Suppressor macrophage treated with lipopolysaccharide for 4 hours (primary cell): ENCODE measurements at regions not wholly inside any gene's neighbourhood (a gene's known extent, or its start where the extent isn't known, plus 50 kb on each side); places are given as distances from the start of the nearest gene placed in this dataset.

Source experiments
- DNase-seq: peaks from one replicate; pipeline ENCODE4 v3.0.0-alpha.2; 2020

DNA sequence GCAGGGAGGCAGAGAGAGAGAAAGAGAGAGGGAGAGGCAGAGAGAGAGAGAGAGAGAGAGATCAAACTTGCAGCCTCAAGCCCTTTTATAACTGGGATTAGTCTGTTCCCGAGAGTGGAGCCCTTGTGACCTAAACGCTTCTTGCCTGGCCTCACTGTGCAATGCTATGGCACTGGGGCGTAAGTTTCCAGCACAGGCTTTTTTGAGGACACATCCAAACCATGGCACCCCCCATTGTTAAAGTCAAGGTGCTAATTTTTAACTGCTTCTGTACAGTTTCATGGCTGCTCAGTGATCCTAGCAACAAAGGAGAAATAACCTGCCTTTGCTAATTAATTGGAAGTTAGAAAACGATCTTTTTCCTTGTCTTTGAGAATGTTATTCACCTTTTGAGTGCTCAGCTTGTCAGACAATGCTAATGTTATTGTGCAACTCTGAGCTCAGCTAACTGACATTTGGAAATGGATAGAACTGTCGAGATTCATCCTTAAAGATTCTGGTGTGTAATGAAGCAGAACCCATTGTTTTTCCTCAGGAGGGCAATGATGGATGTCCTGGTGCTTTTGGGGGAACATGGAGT is 268.4 kb downstream of the GLRX3 start:
- no peak for DNase-seq

DNA sequence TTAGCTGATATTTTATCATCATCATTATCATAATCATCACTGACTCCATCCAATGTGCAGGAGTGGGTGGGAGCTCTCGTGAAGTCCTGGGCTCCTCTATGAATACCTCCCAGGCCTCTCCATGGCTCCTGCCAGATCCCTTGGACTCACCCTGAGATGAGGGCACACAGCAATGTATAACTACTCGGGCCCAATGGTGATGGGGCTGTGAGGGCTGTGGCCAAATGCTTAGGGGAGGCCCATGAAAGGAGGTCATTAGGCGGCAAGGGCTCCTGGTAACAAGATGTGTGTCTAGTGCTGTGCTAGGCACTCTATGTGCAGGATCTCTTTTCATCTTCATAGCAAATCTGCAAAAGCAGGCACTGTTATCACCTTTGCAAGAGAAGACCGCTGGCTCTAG is 270.9 kb downstream of the GLRX3 start:
- no peak for DNase-seq

DNA sequence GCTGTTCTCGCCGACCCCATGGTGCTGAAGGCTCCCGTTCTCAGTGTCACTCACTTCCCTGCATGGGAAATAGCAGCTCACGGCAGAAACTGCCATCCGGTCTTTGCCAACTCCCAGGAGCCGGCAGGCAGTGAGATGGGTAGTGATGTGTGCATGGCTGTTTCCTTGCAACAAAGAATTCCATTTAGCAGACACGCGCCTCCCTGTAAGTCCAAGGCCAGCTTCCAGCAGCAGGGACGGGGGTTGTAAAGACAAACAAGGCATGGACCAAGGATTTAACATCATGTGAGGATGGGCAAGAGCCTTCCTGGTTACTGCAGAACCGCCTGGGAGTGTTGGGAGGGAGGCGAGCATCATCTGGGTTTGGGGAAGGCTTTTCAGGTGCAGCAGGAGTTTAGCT is 273.1 kb downstream of the GLRX3 start:
- no peak for DNase-seq

DNA sequence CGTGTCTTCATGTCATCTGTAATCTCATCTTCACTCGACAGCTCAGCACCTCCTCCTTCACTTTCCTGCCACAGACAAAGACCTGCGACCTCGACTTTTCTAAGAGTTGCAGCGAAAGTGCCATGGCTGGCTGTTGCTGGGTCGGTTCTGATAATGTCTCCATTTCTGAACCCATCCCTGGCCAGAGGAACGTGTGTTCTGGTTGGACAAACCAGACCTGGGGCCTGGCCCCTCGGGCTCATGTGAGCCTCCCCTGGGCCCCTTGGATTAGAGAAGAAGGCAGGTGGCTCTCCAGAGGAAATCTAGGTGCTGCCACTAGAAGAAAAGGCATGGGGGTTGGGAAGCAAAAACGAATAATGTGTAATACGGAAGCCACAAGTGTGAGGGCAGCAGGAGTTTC is 273.7 kb downstream of the GLRX3 start:
- no peak for DNase-seq

DNA sequence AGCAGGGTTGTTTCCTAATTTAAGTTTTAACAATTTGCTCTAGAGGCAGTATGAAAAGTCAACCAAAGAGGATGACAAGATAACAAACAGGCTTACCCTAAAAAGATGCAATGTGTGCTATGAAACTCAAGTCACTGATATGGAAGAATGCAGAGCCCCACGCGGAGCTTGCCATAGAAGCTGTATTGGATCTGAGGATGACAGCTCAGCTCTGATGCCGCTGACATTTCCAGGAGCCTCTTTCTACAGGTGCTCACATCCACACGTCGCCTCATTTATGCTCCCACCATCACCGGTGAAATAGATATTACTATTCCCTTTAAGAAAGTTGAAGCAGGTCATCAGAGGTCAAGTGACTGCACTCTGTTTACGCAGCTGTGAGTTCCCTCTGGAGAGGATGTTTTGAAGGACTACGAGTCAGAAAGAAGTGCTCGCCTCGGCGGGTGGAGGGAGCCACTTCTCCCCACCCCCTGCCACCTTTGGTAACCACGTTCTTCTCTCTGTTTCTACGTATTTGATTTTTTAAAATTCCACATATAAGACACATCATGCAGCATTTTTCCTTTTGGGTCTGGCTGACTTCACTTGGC is 275.4 kb downstream of the GLRX3 start:
- DNase-seq, result no peak

DNA sequence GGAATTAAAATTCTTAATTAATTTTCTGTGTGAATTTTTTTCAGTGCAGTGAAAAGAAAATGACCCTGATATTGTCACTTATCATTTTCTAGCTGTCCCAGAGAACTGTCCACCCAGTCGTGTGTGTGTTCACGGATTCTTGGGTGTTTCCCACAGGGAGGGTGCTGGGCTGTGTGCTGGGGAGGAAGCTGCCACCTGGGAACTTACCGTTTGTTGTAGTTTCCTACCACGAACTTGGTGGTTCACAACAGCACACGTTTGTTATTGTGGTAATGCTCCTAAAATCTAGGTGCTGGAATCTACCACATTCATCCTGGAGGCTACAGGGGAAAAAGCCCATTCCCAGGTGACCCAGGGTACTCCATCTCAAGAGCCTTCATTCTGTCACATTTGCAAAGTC is 276.1 kb downstream of the GLRX3 start:
- DNase-seq, result no peak

DNA sequence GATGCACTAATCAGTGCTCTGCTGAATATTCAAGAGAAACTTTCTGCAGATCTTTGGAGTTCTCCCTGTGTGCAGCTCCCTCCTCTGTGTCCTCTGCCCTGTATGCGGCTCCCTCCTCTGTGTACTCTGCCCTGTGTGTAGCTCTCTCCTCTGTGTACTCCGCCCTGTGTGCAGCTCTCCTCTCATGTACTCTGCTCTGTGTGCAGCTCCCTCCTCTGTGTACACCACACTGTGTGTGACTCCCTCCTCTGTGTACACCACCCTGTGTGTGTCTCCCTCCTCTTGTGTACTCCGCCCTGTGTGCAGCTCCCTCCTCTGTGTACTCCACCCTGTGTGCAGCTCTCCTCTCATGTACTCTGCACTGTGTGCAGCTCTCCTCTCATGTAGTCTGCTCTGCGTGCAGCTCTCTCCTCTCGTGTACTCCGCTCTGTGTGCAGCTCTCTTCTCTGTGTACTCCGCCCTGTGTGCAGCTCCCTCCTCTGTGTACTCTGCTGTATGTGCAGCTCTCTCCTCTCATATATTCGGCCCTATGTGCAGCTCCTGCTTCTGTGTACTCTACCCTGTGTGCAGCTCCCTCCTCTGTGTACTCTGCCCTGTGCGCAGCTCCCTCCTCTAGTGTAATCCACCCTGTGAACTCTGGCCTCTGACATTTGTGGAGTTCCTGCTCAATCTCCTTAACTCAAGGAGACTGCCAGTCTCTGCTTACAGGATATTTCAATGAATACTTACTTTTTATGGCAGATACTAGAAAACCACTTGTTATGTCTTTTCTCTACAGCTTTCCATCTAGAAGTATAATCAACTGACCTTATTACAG is 280.4 kb downstream of the GLRX3 start:
- DNase-seq, result no peak

DNA sequence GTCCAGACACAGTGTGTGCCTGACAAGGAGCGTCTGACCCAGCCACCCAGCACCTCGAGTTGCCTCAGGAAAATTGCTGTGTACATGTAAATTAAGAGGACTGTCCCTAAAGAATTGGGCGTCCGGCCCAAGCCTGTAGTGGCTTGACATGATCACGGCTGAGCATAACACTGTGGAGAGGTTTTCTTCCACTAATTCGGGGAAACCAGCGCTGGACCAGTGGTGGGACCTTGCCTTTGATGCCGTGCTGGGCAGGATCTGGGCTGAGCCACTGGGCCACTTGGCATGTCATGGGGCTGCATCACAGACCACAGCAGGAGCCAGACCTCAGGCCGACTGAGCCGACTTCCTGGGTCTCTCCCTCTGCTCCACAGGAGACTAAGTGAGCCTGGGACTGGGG is 282.5 kb downstream of the GLRX3 start:
- no peak for DNase-seq

DNA sequence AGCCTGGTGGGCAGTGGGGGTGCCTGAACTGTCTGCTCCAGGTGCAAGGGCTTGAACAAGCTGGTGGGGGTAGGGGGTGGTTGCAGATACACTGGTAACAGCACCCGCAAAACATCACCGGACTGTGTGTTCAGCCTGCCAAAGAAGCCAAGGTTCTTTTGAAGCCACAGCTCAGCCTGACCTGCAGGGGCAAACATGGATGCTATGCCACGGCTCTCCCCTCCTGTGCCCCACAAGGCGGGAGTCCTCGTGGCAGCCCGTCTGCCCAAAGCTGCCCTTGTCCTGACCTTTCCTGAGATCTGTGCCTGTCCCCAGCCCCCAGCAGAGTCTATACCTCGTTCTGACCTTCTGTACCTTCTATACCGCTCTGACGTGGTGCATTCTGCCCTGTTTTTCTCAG is 285.7 kb downstream of the GLRX3 start:
- no peak for DNase-seq

DNA sequence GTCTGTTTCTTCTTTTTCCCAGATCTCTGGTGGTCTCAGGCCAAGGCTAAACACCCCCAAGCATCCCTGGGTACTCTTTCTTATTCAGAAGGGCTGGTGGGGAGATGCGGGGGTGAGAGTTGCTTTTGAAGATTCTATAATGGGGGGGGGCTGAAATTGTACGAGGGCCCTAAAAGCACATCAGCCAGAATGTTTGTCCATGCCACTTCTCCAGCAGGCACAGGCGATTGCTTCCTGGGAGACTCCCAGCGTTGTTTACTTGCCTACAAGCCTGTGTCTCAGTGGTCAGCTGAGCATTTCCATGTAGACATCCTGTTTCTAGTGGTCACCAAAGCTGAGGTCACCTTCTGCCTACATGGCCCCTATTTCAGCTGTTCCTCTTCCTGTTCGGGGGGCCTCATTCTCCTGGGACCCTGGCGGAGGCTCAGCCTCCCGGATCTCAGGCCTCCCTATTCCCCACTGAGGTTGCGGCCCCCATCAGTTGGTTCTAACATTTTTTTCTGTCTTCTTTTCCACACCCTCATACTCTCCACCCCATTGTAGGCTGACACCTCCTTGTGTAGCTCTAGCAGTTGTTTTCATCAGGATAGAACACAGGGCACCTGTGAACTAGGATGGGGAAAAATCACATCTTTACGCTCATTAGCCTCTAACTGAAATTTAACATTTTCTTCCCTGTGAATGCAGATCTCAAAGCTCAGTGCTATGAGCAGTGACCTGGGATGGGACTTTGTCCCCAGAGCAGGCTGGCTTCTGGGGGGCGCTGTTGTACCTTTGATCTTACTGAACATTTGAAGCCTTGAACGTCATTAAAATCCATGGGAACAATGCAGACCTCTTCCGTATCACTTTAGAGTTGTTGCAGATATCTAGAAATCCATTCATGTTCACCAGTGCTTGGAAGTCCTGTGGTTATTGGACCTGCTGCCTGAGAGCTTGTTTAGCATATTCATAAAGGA is 286.5 kb downstream of the GLRX3 start:
- no peak for DNase-seq

DNA sequence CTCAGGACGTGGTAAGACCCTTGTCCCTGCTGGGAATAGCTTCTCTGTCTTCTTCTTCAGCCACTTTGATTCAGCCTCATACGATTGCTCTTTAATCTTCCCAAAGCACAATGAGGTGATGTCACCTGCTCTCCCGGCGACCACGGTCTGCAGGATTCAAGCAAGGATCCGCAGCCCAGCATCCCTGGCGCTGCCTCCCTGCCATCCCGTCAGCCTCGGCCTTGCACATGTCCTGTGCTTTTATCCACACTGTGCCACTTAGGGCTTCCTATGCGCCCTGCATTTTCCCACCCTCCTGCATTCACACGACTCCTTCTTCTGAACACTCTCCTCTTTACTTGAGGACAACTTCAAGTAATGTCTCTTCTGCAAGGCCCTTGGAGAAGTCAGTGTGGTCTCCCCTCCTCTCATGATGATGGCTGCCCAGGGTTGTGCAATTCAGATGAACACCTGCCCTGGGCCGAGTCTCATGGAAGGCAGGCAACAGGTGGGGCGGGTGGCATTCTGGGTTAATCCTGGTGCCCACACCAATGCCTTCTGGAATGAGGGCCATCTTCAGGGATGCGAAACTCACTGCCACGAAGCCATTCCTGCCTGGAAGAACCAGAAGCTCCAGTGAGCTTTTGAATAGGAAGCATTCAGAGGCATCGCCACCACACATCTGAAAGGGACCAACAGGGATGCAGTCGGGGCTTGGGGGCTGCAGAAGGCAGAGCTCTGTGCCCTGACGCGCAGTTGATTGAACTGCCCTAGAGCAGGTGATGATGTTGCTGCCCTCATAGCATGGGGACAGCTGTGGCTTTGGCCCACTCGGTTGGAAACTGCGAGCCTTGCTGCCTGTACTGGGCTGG is 287.5 kb downstream of the GLRX3 start:
- DNase-seq, result no peak

DNA sequence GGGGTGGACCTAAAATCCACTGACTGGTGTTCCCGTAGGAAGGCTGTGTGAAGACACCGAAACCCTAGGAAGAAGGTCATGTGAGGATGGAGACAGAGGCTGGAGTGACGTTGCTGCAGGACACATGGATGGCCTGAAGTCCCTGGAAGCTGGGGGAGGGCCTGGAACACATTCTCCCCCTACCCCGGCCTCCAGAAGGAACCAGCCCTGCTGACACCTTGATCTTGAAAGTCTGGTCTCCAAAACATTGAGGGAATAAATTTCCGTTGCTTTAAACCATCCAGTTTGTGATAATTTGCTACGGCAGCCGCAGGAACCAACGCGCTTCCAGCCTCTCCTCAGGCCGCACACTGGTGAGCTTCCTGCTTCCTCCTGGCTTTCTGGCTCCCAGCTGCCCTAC is 288.2 kb downstream of the GLRX3 start:
- DNase-seq, result no peak

DNA sequence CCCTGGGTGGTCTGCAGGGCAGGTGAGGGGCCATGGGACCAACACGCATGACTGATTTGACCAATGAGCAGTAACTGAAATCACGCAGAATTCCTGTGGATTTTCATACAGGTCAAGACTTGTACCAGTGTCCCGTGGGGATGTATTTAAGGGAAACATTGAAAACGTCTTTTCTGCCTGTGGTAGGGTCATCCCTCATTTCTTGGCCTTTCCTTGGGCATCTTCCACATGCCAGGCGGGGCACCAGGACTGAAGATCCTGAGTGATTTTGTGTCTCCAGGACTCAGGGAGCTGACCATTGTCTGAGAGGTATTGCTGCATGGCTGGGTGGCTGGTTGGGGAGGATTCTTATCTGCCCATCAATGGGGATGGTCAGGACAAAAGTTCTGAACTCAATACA is 289.0 kb downstream of the GLRX3 start:
- no peak for DNase-seq

DNA sequence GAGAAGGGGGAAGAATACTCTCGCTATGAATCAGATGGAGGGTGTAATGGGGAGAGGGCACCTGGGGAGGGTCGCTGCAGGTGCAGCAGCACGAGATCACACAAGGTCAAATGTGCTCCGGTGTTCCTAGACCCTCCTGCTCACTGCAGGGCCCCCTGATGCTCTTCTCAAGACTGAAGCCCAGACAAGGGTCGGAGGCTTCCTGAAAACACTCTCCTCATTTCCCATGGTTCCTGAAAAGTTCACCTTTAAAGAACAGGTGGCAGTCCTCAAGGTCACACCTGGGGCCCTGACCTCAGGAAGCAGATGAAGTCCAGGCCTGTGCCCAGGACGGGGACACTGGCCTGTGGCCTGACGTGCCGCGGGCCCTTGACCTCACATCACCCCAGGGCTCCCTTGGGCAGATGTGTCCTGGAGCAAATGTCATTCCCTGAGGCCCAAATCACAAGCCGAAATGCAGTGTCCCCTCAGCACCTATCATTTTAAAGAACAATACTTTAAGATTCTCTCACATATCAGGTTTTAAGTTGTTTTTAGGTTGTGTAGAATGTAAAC is 289.8 kb downstream of the GLRX3 start:
- no peak for DNase-seq

DNA sequence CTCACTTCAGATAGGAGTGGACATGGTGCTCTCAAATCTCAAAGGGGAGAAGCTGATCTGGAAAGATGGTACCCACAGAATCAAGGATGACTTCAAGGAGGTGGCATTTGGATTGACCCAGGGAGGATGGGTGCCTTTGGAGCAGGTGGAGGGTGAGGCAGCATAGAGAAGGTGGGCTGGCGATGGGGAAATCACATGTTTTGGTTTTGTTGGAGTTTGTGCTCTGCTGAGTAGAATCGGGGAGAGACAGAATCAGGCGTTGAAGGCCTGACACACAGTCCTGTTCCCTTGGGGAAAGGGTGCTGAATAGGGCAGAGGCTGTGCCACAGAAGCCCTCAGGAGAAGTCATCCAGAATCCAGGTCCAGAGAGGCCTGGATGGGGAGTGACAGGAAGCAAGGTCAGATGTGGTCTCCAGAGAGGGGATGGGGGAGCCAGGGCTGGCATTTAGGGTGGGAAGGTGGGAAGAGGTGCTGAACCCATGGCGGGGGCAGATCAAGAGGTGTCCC is 291.1 kb downstream of the GLRX3 start:
- DNase-seq, result no peak

DNA sequence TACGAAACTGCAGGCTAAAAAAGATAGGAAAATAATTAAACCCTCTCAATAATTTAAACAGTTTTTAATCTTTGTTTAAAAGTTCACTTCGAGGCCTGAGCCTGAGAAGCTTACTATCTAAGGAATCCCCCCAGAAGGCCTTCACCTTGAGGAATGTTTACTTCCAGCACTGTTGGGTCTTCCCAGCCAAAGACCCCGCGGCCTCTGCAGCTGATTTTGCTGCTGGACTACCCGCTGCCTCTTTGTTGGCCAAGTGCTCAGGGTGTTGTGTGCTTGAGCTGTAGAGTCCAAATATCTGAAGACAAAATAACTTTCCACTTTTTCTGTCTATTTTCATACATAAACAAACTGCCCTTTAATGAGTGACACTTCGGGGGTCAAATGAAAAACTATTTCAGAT is 292.7 kb downstream of the GLRX3 start:
- DNase-seq, result no peak

DNA sequence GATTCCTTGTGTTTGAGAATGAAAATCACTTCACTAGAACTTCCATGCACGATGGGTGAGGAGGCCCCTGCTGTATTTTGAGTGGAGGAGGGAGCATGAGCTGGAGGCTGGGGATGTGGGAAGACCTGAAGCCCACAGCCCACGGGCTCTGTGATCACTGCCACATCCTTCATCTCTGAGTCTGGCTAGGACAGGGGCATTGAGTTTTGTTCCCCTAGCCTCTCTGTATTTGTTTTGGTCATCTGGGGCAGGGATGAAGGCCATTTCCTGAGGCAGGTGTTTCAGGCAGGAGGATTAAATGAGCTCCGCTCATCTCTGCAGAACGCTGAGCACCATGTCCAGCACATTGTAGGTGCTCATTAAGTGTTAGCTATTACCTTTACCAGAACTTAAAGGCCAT is 293.6 kb downstream of the GLRX3 start:
- no peak for DNase-seq

DNA sequence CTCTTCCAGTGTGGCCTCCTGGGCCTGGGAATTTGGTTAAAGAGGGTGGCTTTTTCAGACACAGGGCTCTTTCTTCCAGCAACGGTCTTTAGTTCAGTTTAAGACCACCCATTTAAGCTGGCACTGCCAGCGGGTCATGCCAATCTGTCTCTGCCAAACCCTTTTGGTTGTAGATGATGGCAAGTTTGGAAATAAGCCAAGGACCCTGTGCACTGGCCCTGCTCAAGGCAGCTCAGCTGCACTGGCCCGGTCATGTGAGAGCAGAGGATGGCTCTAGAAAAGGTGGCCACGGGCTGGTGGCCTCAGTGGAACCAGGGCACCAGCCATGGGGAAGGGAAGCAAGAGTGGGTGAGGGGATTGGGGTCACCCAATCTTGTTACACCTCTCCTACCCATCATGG is 294.1 kb downstream of the GLRX3 start:
- DNase-seq, result no peak

DNA sequence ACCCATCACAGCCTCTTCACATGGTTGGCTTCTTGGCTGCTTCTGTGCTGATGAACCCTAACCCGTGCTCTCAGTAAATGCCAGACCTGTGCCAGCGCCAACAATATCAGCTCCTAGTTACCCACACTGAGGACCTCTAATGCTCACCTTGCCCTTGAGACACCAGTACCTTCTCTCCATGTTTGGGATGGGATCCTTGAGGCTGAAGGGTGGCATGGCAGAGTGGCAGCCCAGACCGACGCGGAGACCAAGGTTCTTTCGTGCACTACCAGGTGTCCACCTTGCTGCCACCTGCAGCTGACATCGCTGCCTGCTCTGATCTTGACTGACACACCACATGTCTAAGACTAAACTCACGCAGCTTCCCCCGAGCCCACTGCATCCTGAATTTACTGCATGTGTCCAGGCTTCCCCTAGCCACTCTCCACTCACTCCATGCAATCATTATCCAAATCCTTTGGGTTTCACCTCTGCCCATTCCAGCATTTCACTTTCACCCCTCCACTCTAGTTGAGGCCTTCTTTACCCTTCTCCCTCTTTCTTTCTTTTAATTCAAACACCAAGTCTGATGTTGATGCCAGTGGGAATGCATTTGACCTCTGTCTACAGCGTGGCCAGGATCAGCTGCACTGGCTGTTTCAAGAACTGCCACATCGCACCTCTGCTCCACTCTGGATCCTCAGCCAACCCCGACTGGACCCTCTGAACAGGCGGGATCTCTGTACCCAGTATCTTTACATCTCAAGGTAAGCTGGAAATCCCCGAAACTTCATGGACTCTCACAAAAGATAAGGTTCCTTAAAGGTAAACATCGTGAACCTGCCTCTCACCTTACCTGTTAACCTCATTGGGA is 294.9 kb downstream of the GLRX3 start:
- no peak for DNase-seq

DNA sequence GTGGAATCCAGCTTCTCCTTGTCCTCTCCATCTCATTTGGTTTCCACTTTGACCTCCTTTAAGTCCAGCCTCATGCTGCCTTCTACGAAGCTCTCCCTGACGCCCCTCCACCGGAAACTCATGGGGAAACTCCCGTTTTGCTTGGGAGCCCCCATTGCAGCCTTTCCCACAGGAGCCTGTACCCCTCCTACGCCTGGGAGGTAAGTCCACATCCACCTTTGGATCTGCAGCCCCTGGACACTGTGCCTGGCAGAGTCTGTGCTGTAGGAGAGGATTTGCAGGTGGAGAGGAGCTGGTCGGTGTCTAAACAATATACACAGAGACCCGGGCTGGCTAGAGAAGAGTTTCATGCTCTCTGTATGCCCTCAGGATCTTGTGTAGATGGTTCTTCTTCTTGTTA is 296.1 kb downstream of the GLRX3 start:
- DNase-seq, result no peak

DNA sequence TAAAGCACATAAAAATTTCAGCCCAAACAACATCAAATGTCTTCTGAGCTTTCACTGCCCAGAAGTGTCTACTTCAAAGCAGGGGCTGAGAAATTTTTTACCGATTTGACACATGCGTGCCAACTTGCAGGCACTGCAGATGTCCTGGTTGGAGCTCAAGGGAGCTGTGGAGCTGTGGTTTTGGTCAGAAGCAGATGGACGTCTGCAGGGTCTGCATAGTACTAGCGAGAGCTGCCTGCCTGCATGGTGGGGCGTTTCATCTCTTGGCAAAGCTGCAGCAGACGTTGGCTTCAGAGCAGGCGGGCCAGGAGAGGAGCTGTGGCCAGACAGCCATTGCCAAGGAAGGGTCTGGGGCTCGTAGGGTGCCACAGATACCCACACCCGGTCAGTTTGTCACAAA is 296.7 kb downstream of the GLRX3 start:
- DNase-seq, result no peak
